CD4-positive, CD25-positive, alpha-beta regulatory T cell (primary cell): ENCODE measurements at regions not wholly inside any gene's neighbourhood (a gene's known extent, or its start where the extent isn't known, plus 50 kb on each side); places are given as distances from the start of the nearest gene placed in this dataset.

ENCODE experiments used
- ATAC-seq, 2 donors: fragments of 150-1000 bp; cut with Tn5 transposase; one replicate each; pipeline ENCODE4 v1.10.0; 2021; ENCODE audit warnings: low read depth in 2 of 2, moderate number of reproducible peaks in 2 of 2, moderate library complexity in 1 of 2
- DNase-seq, 3 donors: peaks; one replicate each; pipeline versions ENCODE4 v3.0.0 to v3.0.0-alpha.2; 2012 to 2022; ENCODE audit warnings: mixed read lengths in 1 of 3
- H3K27ac ChIP-seq: one replicate; pipeline ENCODE4 v1.7.0; 2013; ENCODE audit warnings: mild to moderate bottlenecking, low read length; ENCODE audit not compliant: insufficient read depth, poor library complexity, severe bottlenecking
- H3K27me3 ChIP-seq: one replicate; pipeline ENCODE4 v1.7.0; 2013; ENCODE audit warnings: low read length; ENCODE audit not compliant: control insufficient read depth, insufficient read depth
- H3K36me3 ChIP-seq: one replicate; pipeline ENCODE4 v1.7.0; 2013; ENCODE audit warnings: mild to moderate bottlenecking, low read length, moderate library complexity; ENCODE audit not compliant: control insufficient read depth, insufficient read depth
- H3K4me1 ChIP-seq: 2 replicates; pipeline ENCODE4 v1.7.0; 2013; ENCODE audit warnings: mild to moderate bottlenecking, low read length; ENCODE audit not compliant: insufficient read depth, control insufficient read depth, poor library complexity, severe bottlenecking
- H3K4me3 ChIP-seq: one replicate; pipeline ENCODE4 v1.7.0; 2013; ENCODE audit warnings: low read depth, mild to moderate bottlenecking, low read length, moderate library complexity
- H3K9me3 ChIP-seq, 2 experiments: 1 replicate in 1 of 2; 2 replicates in 1 of 2; pipeline ENCODE4 v1.7.0; 2013; ENCODE audit warnings: low read length in 2 of 2, mild to moderate bottlenecking in 1 of 2, moderate library complexity in 1 of 2; ENCODE audit not compliant: control insufficient read depth in 2 of 2
- H3K27ac Mint-ChIP-seq, 3 donors: one replicate each; pipeline ENCODE4 v1.8.0; 2020 to 2022; ENCODE audit warnings: mild to moderate bottlenecking in 3 of 3, mixed read lengths in 3 of 3, moderate library complexity in 2 of 3
- H3K27me3 Mint-ChIP-seq: one replicate; pipeline ENCODE4 v1.8.0; 2022; ENCODE audit warnings: mild to moderate bottlenecking, mixed read lengths
- H3K36me3 Mint-ChIP-seq: one replicate; pipeline ENCODE4 v1.8.0; 2020; ENCODE audit warnings: mixed read lengths
- H3K4me1 Mint-ChIP-seq, 4 donors: one replicate each; pipeline ENCODE4 v1.8.0; 2020 to 2022; ENCODE audit warnings: mixed read lengths in 4 of 4, mild to moderate bottlenecking in 1 of 4
- H3K4me3 Mint-ChIP-seq, 4 donors: one replicate each; pipeline ENCODE4 v1.8.0; 2020 to 2022; ENCODE audit warnings: mild to moderate bottlenecking in 4 of 4, mixed read lengths in 4 of 4, moderate library complexity in 3 of 4
- H3K9me3 Mint-ChIP-seq, 7 donors: one replicate each; pipeline ENCODE4 v1.8.0; 2020 to 2022; ENCODE audit warnings: mixed read lengths in 7 of 7, mild to moderate bottlenecking in 3 of 7, moderate library complexity in 2 of 7

DNA sequence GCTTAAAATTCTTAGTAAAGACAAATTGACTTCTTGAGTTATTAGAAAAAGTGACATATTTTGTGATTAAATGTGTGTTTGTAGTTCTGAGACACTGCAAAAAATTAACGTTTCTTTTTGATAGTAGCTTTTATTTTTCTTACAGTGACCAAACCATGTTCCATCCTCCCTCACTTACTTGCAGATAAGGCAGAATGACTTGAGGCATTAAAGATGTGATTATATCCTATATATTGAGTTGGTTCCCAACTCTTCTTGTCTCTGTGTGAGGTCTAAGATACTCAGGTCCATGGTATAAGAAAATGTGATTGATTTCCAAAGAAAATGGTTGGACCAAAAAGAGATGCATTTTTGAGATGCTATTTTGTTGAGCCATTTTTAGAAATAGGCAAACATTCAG, 238.3 kb upstream of the NR2F2 start:
- H3K36me3 Mint-ChIP-seq: no peaks in the 10 kb centered on the region
- no peak for ATAC-seq
- peaks cover 0 to 3% (median 0%) of the 10 kb centered on the region in 7 donors for H3K9me3 Mint-ChIP-seq
- DNase-seq: no peak
- Histone ChIP-seq H3K27ac (no peak overlapping the region), H3K27me3 (no peaks in the 10 kb centered on the region), H3K9me3 (no peaks in the 10 kb centered on the region), H3K4me1 (no peaks in the 10 kb centered on the region), H3K4me3 (no peak overlapping the region), H3K36me3 (no peaks in the 10 kb centered on the region)
- H3K4me3 Mint-ChIP-seq: no peak overlapping the region
- H3K27ac Mint-ChIP-seq: no peak overlapping the region
- peaks cover 4% of the 10 kb centered on the region for H3K27me3 Mint-ChIP-seq
- H3K4me1 Mint-ChIP-seq: no peaks in the 10 kb centered on the region

DNA sequence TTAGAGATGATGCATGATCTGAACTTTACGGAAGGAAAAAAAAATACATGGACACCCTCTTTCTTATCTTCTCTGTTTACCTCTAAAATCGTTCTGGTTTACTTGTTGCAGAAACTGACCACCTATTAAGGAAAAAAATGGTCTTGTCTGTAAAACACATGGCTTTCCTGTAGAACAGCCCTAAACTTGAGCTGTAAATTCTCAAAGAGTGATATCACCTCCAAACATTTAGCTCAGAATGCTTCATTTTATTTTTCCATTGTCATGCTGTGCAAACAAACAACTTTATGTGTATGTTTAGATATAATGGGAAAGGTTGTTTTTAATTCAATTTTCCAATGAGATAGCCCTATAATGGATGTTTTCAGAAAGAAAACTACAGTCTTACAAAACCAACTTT, 237.4 kb upstream of the NR2F2 start:
- Mint-ChIP-seq H3K36me3 (no peaks in the 10 kb centered on the region), H3K4me3 (no peak overlapping the region), H3K27ac (no peak overlapping the region), H3K9me3 (peaks cover 0 to 3% (median 0%) of the 10 kb centered on the region in 7 donors), H3K4me1 (no peaks in the 10 kb centered on the region), H3K27me3 (peaks cover under 1% of the 10 kb centered on the region)
- DNase-seq: no peak
- no peaks in the 10 kb centered on the region for H3K9me3 ChIP-seq
- no peak for ATAC-seq
- no peaks in the 10 kb centered on the region for H3K27me3 ChIP-seq
- no peaks in the 10 kb centered on the region for H3K4me1 ChIP-seq
- no peak overlapping the region for H3K4me3 ChIP-seq
- no peaks in the 10 kb centered on the region for H3K36me3 ChIP-seq
- no peak overlapping the region for H3K27ac ChIP-seq

DNA sequence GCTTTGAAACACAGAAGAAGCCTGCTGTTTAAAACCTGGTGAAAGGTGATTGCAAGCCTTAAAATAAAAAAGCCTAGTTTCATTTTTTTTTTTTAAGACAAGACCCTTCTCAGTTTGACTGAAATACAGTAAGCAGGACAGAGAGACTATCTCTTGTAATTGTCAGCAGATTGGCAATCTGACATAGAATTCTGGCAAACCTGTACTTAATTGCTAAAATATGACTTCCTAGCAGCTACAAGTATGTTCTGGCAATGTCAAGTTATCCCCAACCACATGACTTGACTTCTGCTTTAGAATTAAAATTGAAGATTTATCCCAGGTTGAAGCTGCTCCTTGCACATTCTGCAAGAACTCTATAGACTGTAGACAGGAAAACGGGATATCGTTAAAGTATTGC, 232.8 kb upstream of the NR2F2 start:
- Mint-ChIP-seq H3K27ac (no peak overlapping the region), H3K9me3 (peaks cover 0 to 9% (median 0%) of the 10 kb centered on the region in 7 donors), H3K36me3 (no peaks in the 10 kb centered on the region), H3K27me3 (no peaks in the 10 kb centered on the region), H3K4me3 (no peak overlapping the region), H3K4me1 (no peaks in the 10 kb centered on the region)
- H3K27me3 ChIP-seq: peaks cover 1% of the 10 kb centered on the region
- H3K4me3 ChIP-seq: no peak overlapping the region
- no peaks in the 10 kb centered on the region for H3K36me3 ChIP-seq
- no peaks in the 10 kb centered on the region for H3K4me1 ChIP-seq
- no peak for ATAC-seq
- H3K27ac ChIP-seq: no peak overlapping the region
- no peak for DNase-seq
- H3K9me3 ChIP-seq: no peaks in the 10 kb centered on the region

DNA sequence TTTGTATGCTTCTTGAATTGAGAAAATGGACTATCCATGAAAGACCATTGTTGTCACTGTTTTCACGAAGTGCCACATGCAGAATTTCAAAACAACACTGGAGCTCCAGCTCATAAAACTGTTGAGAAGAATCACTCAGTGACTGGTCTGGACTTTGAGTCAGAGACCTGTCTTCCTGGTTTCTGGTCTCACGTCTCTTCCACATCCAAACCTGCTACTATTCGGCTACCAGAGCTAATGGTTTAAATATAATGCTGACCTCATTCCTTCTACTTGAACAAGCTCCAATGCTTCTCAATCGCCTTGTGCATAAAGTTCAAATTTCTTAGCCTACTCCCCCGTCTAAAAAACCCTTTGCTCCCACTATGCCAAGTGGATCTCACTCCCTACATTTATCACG, 227.9 kb upstream of the NR2F2 start:
- Histone ChIP-seq H3K4me1 (no peaks in the 10 kb centered on the region), H3K9me3 (no peaks in the 10 kb centered on the region), H3K4me3 (no peak overlapping the region), H3K27me3 (peaks cover 1% of the 10 kb centered on the region), H3K27ac (no peak overlapping the region), H3K36me3 (no peaks in the 10 kb centered on the region)
- DNase-seq: no peak
- Mint-ChIP-seq H3K4me3 (no peak overlapping the region), H3K27ac (no peak overlapping the region), H3K27me3 (peaks cover 5% of the 10 kb centered on the region), H3K4me1 (no peaks in the 10 kb centered on the region), H3K36me3 (no peaks in the 10 kb centered on the region), H3K9me3 (peaks cover 0 to 9% (median 3%) of the 10 kb centered on the region in 7 donors)
- ATAC-seq: no peak

DNA sequence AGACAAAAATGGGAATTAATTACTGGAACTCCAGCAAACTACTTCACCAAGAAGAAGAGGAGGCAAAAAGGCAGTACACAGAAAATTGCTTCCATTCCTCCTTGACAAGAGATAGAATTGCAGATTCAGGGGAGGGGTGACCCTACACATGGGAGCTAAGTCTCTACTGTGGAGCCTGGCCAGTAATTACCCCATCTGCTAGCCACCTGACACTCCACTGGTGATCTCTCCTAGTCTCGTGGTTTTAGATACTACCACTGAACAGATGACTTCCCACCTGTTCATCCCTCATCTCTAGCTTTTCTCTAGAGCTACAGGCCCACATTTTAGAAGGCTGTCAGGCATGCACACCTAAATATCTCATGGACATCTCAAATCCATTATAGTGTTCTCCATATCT, 224.3 kb upstream of the NR2F2 start:
- Mint-ChIP-seq H3K4me3 (no peak overlapping the region), H3K4me1 (no peaks in the 10 kb centered on the region), H3K27ac (no peak overlapping the region), H3K9me3 (peaks cover 0 to 9% (median 4%) of the 10 kb centered on the region in 7 donors), H3K36me3 (no peaks in the 10 kb centered on the region), H3K27me3 (peaks cover 5% of the 10 kb centered on the region)
- Histone ChIP-seq H3K4me3 (no peak overlapping the region), H3K36me3 (no peaks in the 10 kb centered on the region), H3K4me1 (no peaks in the 10 kb centered on the region), H3K27me3 (no peaks in the 10 kb centered on the region), H3K9me3 (no peaks in the 10 kb centered on the region), H3K27ac (no peak overlapping the region)
- DNase-seq (no peak), ATAC-seq (no peak)

DNA sequence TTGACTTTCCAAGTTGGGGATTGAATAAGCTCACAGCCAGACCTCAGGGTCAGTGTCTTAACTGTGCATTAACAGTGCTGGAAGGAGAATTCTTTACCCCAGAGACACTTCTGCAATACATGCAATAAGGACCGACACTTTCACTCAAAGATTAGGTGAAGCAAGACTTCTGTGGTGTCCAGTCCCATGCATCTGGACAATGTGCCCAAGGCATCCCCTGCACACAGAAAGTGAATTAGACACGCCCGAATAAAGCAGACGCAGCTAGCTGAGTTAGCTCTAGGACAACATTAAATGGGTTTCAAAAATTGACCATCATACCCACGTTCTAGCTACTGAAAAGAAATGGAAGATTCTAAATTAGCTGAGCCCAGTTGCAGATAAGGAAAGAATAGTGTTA, 223.9 kb upstream of the NR2F2 start:
- no peaks in the 10 kb centered on the region for H3K36me3 Mint-ChIP-seq

DNA sequence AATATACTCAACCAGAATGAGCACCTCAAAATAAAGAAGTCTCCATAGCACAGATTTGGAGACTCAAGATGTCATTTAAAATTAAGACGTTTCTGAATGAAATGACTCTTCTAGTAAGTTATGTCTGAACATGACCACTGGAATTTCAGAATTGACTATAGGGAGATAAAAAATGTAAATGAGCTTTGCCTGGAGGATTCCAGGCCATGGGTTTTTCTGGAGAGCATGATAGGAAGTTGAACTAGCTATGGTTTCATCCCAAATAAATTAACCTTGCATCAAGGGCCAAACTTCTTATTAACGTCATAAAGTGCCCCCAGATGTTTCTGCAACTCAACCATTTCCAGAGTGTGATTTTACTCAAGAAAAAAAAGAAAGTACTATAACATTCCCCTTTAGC, 222.6 kb upstream of the NR2F2 start:
- peaks cover 5% of the 10 kb centered on the region for H3K27me3 Mint-ChIP-seq
- peaks cover 0 to 9% (median 4%) of the 10 kb centered on the region in 7 donors for H3K9me3 Mint-ChIP-seq
- Histone ChIP-seq H3K27me3 (no peaks in the 10 kb centered on the region), H3K27ac (no peak overlapping the region), H3K36me3 (no peaks in the 10 kb centered on the region), H3K9me3 (no peaks in the 10 kb centered on the region), H3K4me1 (no peaks in the 10 kb centered on the region), H3K4me3 (no peak overlapping the region)
- H3K27ac Mint-ChIP-seq: no peak overlapping the region
- ATAC-seq (no peak), DNase-seq (no peak)
- no peaks in the 10 kb centered on the region for H3K36me3 Mint-ChIP-seq
- no peaks in the 10 kb centered on the region for H3K4me1 Mint-ChIP-seq
- H3K4me3 Mint-ChIP-seq: no peak overlapping the region

More for the DNA sequence above, 223.9 kb upstream of the NR2F2 start:
- Histone ChIP-seq H3K4me1 (no peaks in the 10 kb centered on the region), H3K27me3 (no peaks in the 10 kb centered on the region), H3K9me3 (no peaks in the 10 kb centered on the region), H3K27ac (no peak overlapping the region), H3K4me3 (no peak overlapping the region), H3K36me3 (no peaks in the 10 kb centered on the region)
- Mint-ChIP-seq H3K9me3 (peaks cover 0 to 9% (median 4%) of the 10 kb centered on the region in 7 donors), H3K4me1 (no peaks in the 10 kb centered on the region), H3K27ac (no peak overlapping the region), H3K4me3 (no peak overlapping the region), H3K27me3 (peaks cover 5% of the 10 kb centered on the region)
- ATAC-seq (no peak), DNase-seq (no peak)

DNA sequence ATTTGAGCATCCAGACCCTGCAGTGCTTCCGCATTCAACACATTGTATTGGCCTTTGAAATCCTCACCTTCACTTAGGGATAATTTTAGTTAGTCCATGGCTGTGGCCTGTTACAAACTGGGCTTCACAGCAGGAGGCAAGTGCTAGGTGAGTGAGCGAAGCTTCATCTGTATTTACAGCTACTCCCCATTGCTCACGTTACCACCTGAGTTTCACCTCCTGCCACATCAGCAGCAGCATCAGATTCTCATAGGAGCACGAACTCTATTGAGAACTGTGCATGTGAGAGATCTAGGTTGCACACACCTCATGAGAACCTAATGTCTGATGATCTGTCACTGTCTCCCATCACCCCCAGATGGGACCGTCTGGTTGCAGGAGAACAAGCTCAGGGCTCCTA, 222.1 kb upstream of the NR2F2 start:
- H3K9me3 Mint-ChIP-seq: peaks cover 0 to 9% (median 4%) of the 10 kb centered on the region in 7 donors
- no peak overlapping the region for H3K4me3 Mint-ChIP-seq
- no peak overlapping the region for H3K27ac Mint-ChIP-seq
- no peak overlapping the region for H3K4me3 ChIP-seq
- no peaks in the 10 kb centered on the region for H3K36me3 Mint-ChIP-seq
- H3K9me3 ChIP-seq: no peaks in the 10 kb centered on the region
- no peaks in the 10 kb centered on the region for H3K27me3 ChIP-seq
- no peak for DNase-seq
- no peaks in the 10 kb centered on the region for H3K36me3 ChIP-seq
- H3K4me1 ChIP-seq: no peaks in the 10 kb centered on the region
- no peaks in the 10 kb centered on the region for H3K4me1 Mint-ChIP-seq
- H3K27ac ChIP-seq: no peak overlapping the region
- H3K27me3 Mint-ChIP-seq: peaks cover 5% of the 10 kb centered on the region
- no peak for ATAC-seq
